WI38 (cell line): ENCODE measurements at regions not wholly inside any gene's neighbourhood (a gene's known extent, or its start where the extent isn't known, plus 50 kb on each side); places are given as distances from the start of the nearest gene placed in this dataset.
"Not testable (repeated sequence)": the region's sequence is repeated elsewhere in the genome, so short reads cannot be mapped to it uniquely, and the experiment has no call there.

ENCODE experiments used
- H3K4me3 ChIP-seq: 2 replicates; pipeline ENCODE4 v1.5.1; 2011; ENCODE audit warnings: low read depth, mild to moderate bottlenecking, control low read depth, low read length
- CTCF ChIP-seq: IDR thresholded peaks from 2 replicates; pipeline ENCODE4 v1.5.1; 2012; ENCODE audit warnings: low read depth, mild to moderate bottlenecking, control low read depth, low read length

DNA sequence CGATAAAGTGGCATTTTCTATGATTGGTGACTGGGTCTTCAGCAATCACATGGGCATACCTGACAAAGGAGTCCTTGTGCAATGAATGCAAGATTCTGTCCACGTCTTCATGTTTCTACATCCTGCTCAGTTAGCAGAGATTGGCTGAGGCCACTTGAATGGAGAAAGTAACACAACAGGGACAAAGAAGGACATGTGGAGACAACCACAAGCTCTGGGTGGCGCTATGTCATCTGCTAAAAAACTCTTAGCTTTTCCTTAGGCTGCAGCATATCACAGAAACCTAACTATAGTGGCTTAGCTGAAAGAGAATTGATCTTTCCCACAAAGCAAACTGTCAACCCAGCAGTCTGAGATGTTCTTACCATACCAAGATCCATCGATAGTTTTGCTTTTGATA, 1109.7 kb downstream of the SOCS6 start:
- no peak overlapping the region for H3K4me3 ChIP-seq
- TF ChIP-seq CTCF = no peak

GRCh38 chr18:71388148-71388547, 1099.3 kb downstream of the SOCS6 start:
- no peak for TF ChIP-seq CTCF
- no peak overlapping the region for H3K4me3 ChIP-seq

- TF ChIP-seq CTCF = no peak
- no peak overlapping the region for H3K4me3 ChIP-seq
Measured at GRCh38 chr18:71374294-71375000, 1085.6 kb downstream of the SOCS6 start.

- TF ChIP-seq CTCF = no peak
- no peak overlapping the region for H3K4me3 ChIP-seq
Measured at GRCh38 chr18:71371951-71372605, 1083.2 kb downstream of the SOCS6 start.

DNA sequence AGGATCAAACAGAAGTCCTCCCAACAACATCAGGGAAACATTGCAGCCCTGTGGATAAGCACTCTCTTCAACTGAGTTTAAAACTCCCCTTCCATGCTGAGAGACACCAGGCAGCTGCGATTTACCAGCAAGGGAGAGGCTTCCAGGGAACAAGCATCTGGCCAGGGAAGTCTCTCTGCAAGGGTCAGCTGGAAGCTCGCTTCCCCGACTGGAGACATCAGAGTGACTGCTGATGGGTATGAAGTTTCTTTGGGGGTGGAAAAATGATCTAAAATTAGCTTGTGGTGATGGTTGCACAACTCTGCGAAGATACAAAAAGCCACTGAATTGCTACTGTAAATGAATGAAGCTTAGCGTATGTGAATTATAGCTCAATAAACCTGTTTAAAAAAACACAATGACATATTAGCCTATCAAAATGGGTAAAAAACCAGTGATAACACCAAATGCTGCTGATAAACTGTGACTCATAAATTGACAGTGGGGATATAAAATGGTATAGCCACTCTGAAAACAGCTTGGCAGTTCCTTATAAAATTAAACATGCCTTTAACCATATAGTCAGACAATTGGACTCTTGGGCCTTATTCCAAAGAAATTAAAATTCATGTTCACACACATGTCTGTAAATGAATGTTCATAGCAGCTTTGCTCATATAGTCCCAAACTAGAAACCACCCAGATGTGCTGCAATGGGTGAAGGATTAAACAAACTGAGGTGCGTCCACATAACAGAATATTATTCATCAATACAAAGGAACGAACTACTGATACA, 1082.0 kb downstream of the SOCS6 start:
- TF ChIP-seq CTCF = no peak
- no peak overlapping the region for H3K4me3 ChIP-seq

DNA sequence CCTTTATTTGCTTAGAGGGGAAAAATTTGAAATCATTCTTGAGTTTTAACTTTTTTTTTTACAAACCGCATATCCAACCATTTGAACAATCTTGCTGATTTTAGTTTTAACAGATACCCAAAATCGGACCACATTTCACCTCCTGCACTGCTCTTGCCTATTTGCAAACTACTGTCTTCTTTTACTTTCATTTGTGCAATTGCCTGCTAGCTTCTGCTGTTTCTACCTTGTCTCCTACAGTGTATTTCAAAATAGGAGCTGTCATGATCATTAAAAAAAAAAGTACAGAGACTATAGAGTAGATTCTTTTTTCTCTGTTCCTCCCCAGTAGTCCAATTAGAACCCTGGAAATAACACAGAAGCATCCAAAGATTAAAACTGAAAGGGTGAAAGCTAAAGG, 1081.2 kb downstream of the SOCS6 start:
- no peak for TF ChIP-seq CTCF
- no peak overlapping the region for H3K4me3 ChIP-seq

GRCh38 chr18:71362140-71362539, 1073.3 kb downstream of the SOCS6 start:
- TF ChIP-seq CTCF = no peak
- no peak overlapping the region for H3K4me3 ChIP-seq

DNA sequence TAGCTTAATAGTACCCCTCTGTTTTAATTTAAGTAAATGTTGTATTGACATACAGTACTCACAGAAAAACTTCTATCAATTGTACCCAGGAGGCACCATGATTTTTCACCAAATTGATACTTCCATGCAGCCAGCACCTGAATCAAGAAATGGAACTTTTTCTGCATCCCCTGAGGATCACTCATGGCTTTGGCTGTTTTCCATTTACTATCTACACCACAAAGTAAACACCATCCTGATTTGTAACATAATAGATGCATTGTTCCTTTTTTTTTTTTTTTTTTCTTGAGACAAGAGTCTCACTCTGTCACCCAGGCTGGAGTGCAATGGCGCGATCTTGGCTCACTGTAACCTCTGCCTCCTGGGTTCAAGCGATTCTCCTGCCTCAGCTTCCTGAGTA, 1066.8 kb downstream of the SOCS6 start:
- H3K4me3 ChIP-seq = not testable (repeated sequence)
